Effector memory CD4-positive, alpha-beta T cell (primary cell): ENCODE measurements at regions not wholly inside any gene's neighbourhood (a gene's known extent, or its start where the extent isn't known, plus 50 kb on each side); places are given as distances from the start of the nearest gene placed in this dataset.

Experiments used
- DNase-seq, 3 donors: peaks; one replicate each; pipeline ENCODE4 v3.0.0-alpha.2; 2020
- H3K27ac ChIP-seq: 2 replicates; pipeline ENCODE4 v1.7.0; 2013; ENCODE audit warnings: mild to moderate bottlenecking, low read length, moderate library complexity; ENCODE audit not compliant: insufficient read depth, poor library complexity, severe bottlenecking
- H3K27me3 ChIP-seq: replicated peaks from 2 replicates; pipeline ENCODE4 v1.7.0; 2013; ENCODE audit warnings: mild to moderate bottlenecking, low read length; ENCODE audit not compliant: insufficient read depth, control insufficient read depth, poor library complexity, severe bottlenecking
- H3K36me3 ChIP-seq: 2 replicates; pipeline ENCODE4 v1.7.0; 2013; ENCODE audit warnings: mild to moderate bottlenecking, low read length, moderate library complexity; ENCODE audit not compliant: control insufficient read depth, insufficient read depth
- H3K4me1 ChIP-seq: 2 replicates; pipeline ENCODE4 v1.7.0; 2013; ENCODE audit warnings: low read length, mild to moderate bottlenecking; ENCODE audit not compliant: control insufficient read depth, insufficient read depth, poor library complexity, severe bottlenecking
- H3K4me3 ChIP-seq: 2 replicates; pipeline ENCODE4 v1.7.0; 2013; ENCODE audit warnings: low read length, low read depth, mild to moderate bottlenecking; ENCODE audit not compliant: insufficient read depth, poor library complexity, severe bottlenecking
- H3K9me3 ChIP-seq: 2 replicates; pipeline ENCODE4 v1.7.0; 2013; ENCODE audit warnings: mild to moderate bottlenecking, low read length, moderate library complexity; ENCODE audit not compliant: control insufficient read depth

GRCh38 chr6:137794516-137795201, 72.4 kb upstream of the TNFAIP3 start:
- no peaks in the 10 kb centered on the region for H3K9me3 ChIP-seq
- no peaks in the 10 kb centered on the region for H3K36me3 ChIP-seq
- no peaks in the 10 kb centered on the region for H3K27me3 ChIP-seq
- no peak for DNase-seq
- H3K27ac ChIP-seq: no peak overlapping the region
- H3K4me1 ChIP-seq: peaks cover 35% of the 10 kb centered on the region
- H3K4me3 ChIP-seq: no peak overlapping the region

- no peak overlapping the region for H3K4me3 ChIP-seq
- no peak for DNase-seq
- peaks cover 38% of the 10 kb centered on the region for H3K4me1 ChIP-seq
- H3K36me3 ChIP-seq: no peaks in the 10 kb centered on the region
- H3K27me3 ChIP-seq: no peaks in the 10 kb centered on the region
- H3K27ac ChIP-seq: no peak overlapping the region
- H3K9me3 ChIP-seq: no peaks in the 10 kb centered on the region
Measured at GRCh38 chr6:137795501-137795900, 71.6 kb upstream of the TNFAIP3 start.

- no peak for DNase-seq
- Histone ChIP-seq H3K36me3 (no peaks in the 10 kb centered on the region), H3K27ac (peak overlapping the region; percentile 4), H3K9me3 (no peaks in the 10 kb centered on the region), H3K27me3 (no peaks in the 10 kb centered on the region), H3K4me1 (peaks cover 28% of the 10 kb centered on the region), H3K4me3 (no peak overlapping the region)
Measured at GRCh38 chr6:137798261-137798660, 68.8 kb upstream of the TNFAIP3 start.

- peaks cover 28% of the 10 kb centered on the region for H3K4me1 ChIP-seq
- H3K9me3 ChIP-seq: no peaks in the 10 kb centered on the region
- no peaks in the 10 kb centered on the region for H3K27me3 ChIP-seq
- DNase-seq: no peak
- H3K36me3 ChIP-seq: no peaks in the 10 kb centered on the region
- H3K4me3 ChIP-seq: no peak overlapping the region
- peak overlapping the region; percentile 4 for H3K27ac ChIP-seq
Measured at GRCh38 chr6:137798846-137799245, 68.2 kb upstream of the TNFAIP3 start.

- no peak overlapping the region for H3K27ac ChIP-seq
- H3K9me3 ChIP-seq: no peaks in the 10 kb centered on the region
- H3K4me3 ChIP-seq: no peak overlapping the region
- H3K27me3 ChIP-seq: no peaks in the 10 kb centered on the region
- DNase-seq: peak; percentile 36 to 49 (median 37)
- no peaks in the 10 kb centered on the region for H3K36me3 ChIP-seq
- H3K4me1 ChIP-seq: peaks cover 22% of the 10 kb centered on the region
Measured at GRCh38 chr6:137799950-137800568, 67.0 kb upstream of the TNFAIP3 start.

- Histone ChIP-seq H3K27me3 (no peaks in the 10 kb centered on the region), H3K4me3 (no peak overlapping the region), H3K9me3 (no peaks in the 10 kb centered on the region), H3K36me3 (no peaks in the 10 kb centered on the region), H3K27ac (no peak overlapping the region), H3K4me1 (peaks cover 22% of the 10 kb centered on the region)
- DNase-seq: no peak
Measured at GRCh38 chr6:137800762-137801161, 66.3 kb upstream of the TNFAIP3 start.

GRCh38 chr6:137801352-137802114, 65.5 kb upstream of the TNFAIP3 start:
- Histone ChIP-seq H3K9me3 (no peaks in the 10 kb centered on the region), H3K4me1 (peaks cover 22% of the 10 kb centered on the region), H3K36me3 (no peaks in the 10 kb centered on the region), H3K27ac (no peak overlapping the region), H3K27me3 (no peaks in the 10 kb centered on the region), H3K4me3 (no peak overlapping the region)
- no peak for DNase-seq

GRCh38 chr6:137802408-137803182, 64.5 kb upstream of the TNFAIP3 start:
- Histone ChIP-seq H3K36me3 (no peaks in the 10 kb centered on the region), H3K27me3 (no peaks in the 10 kb centered on the region), H3K9me3 (no peaks in the 10 kb centered on the region), H3K4me3 (no peak overlapping the region), H3K4me1 (peaks cover 22% of the 10 kb centered on the region), H3K27ac (no peak overlapping the region)
- no peak for DNase-seq

- no peak for DNase-seq
- Histone ChIP-seq H3K4me3 (no peak overlapping the region), H3K9me3 (no peaks in the 10 kb centered on the region), H3K36me3 (no peaks in the 10 kb centered on the region), H3K4me1 (peaks cover 10% of the 10 kb centered on the region), H3K27me3 (no peaks in the 10 kb centered on the region), H3K27ac (no peak overlapping the region)
Measured at GRCh38 chr6:137804637-137805036, 62.4 kb upstream of the TNFAIP3 start.
